Panc1 (cell line): ENCODE measurements at regions not wholly inside any gene's neighbourhood (a gene's known extent, or its start where the extent isn't known, plus 50 kb on each side); places are given as distances from the start of the nearest gene placed in this dataset.

Experiments used
- ATAC-seq: fragments of 200-7000 bp; cut with Tn5 transposase; 2 replicates; pipeline ENCODE4 v1.9.1; 2020; ENCODE audit warnings: mild to moderate bottlenecking, moderate library complexity
- BruUV-seq: library from RNA; stranded (reverse); fragments of 400-500 nt; replicated peaks from 2 replicates; lab custom pipeline; 2021; lab: Mats Ljungman, UMichigan
- CTCF ChIA-PET: fragments of 300-600 bp; sonication (Branson Sonifier 250); formaldehyde crosslinking; loops from one replicate; lab custom pipeline; 2022; ENCODE audit warnings: antibody characterized with exemption; lab: Charles Lee
- POLR2A ChIA-PET: fragments of 300-600 bp; sonication (Branson Sonifier 250); formaldehyde crosslinking; loops from one replicate; lab custom pipeline; 2022; ENCODE audit warnings: antibody characterized with exemption; lab: Charles Lee
- DNase-seq: peaks from one replicate; pipeline ENCODE4 v3.0.0-alpha.2; 2010; ENCODE audit warnings: low read depth, low spot score
- H3K27ac ChIP-seq: 2 replicates; pipeline ENCODE4 v1.5.1; 2011; ENCODE audit warnings: mild to moderate bottlenecking, low read length, inconsistent platforms
- H3K27me3 ChIP-seq: fragments of 200-500 bp; sonication (Bioruptor generic); 2 replicates; pipeline ENCODE4 v1.6.0; 2014; ENCODE audit warnings: low read length, inconsistent platforms; ENCODE audit not compliant: control insufficient read depth, insufficient read depth
- H3K36me3 ChIP-seq: fragments of 200-500 bp; sonication (Bioruptor generic); 2 replicates; pipeline ENCODE4 v1.5.1; 2014; ENCODE audit warnings: inconsistent platforms, mild to moderate bottlenecking, low read length, moderate library complexity; ENCODE audit not compliant: control insufficient read depth, insufficient read depth
- H3K4me1 ChIP-seq: 2 replicates; pipeline ENCODE4 v1.5.1; 2011; ENCODE audit warnings: inconsistent platforms, mild to moderate bottlenecking, low read length, moderate library complexity; ENCODE audit not compliant: control insufficient read depth, insufficient read depth
- H3K4me3 ChIP-seq, 2 experiments: 2 replicates each; pipeline ENCODE4 v1.5.1; 2011 to 2012; ENCODE audit warnings: low read depth in 2 of 2, low read length in 2 of 2, mild to moderate bottlenecking in 2 of 2, inconsistent platforms in 1 of 2, moderate library complexity in 1 of 2
- H3K9me3 ChIP-seq: fragments of 200-500 bp; sonication (Bioruptor generic); 2 replicates; pipeline ENCODE4 v1.5.1; 2014; ENCODE audit warnings: low read depth, mild to moderate bottlenecking, inconsistent platforms, low read length, moderate library complexity; ENCODE audit not compliant: control insufficient read depth, insufficient read depth
- POLR2AphosphoS5 ChIP-seq: IDR thresholded peaks from 2 replicates; pipeline ENCODE4 v1.6.1; 2012; ENCODE audit warnings: mild to moderate bottlenecking, low read depth, low read length, moderate library complexity
- REST ChIP-seq, 2 experiments: IDR thresholded peaks; 2 replicates each; pipeline ENCODE4 v1.6.1; 2011 to 2012; ENCODE audit warnings: low read depth in 2 of 2, control low read depth in 1 of 2, low read length in 1 of 2, mild to moderate bottlenecking in 1 of 2, moderate library complexity in 1 of 2; ENCODE audit not compliant: insufficient read depth in 1 of 2
- SIN3A ChIP-seq: IDR thresholded peaks from 2 replicates; pipeline ENCODE4 v1.6.1; 2012; ENCODE audit warnings: low read depth, mild to moderate bottlenecking, low read length, moderate library complexity, borderline replicate concordance; ENCODE audit not compliant: insufficient read depth
- TCF7L2 ChIP-seq: IDR thresholded peaks from 2 replicates; pipeline ENCODE4 v1.6.1; 2011; ENCODE audit warnings: mild to moderate bottlenecking, low read depth, low read length, inconsistent platforms
- in situ Hi-C: cut with HindIII; loops from 2 replicates; pipeline ENCODE4 v1.10.0; 2016; ENCODE audit warnings: low sequenced_read_pairs, low pct_unique_long_range_greater_than_20kb
- intact Hi-C: fragments of 100-400 bp; cut with micrococcal nuclease; formaldehyde crosslinking; loops from one replicate; pipeline ENCODE4 v1.10.0; 2022; ENCODE audit not compliant: unreplicated experiment
- TF ChIP-seq, protein P1 (sequence below): fragments of 450-650 bp; IDR thresholded peaks from 2 replicates; pipeline ENCODE4 v1.5.1; 2017; ENCODE audit warnings: mild to moderate bottlenecking

- Histone ChIP-seq H3K4me1 (no peaks in the 10 kb centered on the region), H3K36me3 (no peaks in the 10 kb centered on the region), H3K27ac (no peak overlapping the region), H3K4me3 (no peak overlapping the region), H3K9me3 (no peaks in the 10 kb centered on the region), H3K27me3 (peaks cover 2% of the 10 kb centered on the region)
- no TSS peak for BruUV-seq
- DNase-seq (no peak), ATAC-seq (no peak)
- POLR2A ChIA-PET = no interaction called here
- CTCF ChIA-PET = no interaction called here
- in situ Hi-C loops = no loop called here
- intact Hi-C loops = no loop called here
- TF ChIP-seq TCF7L2 = no peak
- TF ChIP-seq POLR2AphosphoS5 = no peak
- TF ChIP-seq REST (IDR thresholded peaks at IDR 0.05; ENCODE audit: insufficient read depth in 1 of 2, low read depth in 2 of 2, low read length in 1 of 2) = no peak
- no peak for TF ChIP-seq SIN3A
- TF ChIP-seq, protein P1, sequence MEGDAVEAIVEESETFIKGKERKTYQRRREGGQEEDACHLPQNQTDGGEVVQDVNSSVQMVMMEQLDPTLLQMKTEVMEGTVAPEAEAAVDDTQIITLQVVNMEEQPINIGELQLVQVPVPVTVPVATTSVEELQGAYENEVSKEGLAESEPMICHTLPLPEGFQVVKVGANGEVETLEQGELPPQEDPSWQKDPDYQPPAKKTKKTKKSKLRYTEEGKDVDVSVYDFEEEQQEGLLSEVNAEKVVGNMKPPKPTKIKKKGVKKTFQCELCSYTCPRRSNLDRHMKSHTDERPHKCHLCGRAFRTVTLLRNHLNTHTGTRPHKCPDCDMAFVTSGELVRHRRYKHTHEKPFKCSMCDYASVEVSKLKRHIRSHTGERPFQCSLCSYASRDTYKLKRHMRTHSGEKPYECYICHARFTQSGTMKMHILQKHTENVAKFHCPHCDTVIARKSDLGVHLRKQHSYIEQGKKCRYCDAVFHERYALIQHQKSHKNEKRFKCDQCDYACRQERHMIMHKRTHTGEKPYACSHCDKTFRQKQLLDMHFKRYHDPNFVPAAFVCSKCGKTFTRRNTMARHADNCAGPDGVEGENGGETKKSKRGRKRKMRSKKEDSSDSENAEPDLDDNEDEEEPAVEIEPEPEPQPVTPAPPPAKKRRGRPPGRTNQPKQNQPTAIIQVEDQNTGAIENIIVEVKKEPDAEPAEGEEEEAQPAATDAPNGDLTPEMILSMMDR = no peak
Measured at GRCh38 chr12:56838621-56839488, 75.7 kb downstream of the HSD17B6 start.
